ENCODE measurements at regions not wholly inside any gene's neighbourhood (a gene's known extent, or its start where the extent isn't known, plus 50 kb on each side); places are given as distances from the start of the nearest gene placed in this dataset.

DNA sequence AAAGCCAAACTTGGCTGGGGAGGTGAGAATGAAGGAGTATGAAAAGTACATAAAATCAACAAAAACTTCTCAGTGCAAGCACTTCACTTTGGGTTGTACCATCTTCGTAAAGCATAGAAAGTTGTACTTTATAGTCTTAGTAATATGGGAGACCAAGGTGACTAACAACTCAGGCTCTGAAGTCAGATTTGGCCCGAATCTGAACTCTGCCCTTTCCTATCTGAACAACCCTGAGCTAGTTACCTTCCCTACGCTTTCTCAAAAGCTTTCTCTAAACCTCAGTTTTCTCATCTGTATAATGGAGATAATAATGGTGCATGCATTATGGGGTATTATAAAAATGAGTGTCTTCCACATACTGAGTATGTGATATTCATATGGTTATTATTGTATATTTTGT lies 285.4 kb upstream of the UMPS start:
- TF ChIP-seq, protein P1, sequence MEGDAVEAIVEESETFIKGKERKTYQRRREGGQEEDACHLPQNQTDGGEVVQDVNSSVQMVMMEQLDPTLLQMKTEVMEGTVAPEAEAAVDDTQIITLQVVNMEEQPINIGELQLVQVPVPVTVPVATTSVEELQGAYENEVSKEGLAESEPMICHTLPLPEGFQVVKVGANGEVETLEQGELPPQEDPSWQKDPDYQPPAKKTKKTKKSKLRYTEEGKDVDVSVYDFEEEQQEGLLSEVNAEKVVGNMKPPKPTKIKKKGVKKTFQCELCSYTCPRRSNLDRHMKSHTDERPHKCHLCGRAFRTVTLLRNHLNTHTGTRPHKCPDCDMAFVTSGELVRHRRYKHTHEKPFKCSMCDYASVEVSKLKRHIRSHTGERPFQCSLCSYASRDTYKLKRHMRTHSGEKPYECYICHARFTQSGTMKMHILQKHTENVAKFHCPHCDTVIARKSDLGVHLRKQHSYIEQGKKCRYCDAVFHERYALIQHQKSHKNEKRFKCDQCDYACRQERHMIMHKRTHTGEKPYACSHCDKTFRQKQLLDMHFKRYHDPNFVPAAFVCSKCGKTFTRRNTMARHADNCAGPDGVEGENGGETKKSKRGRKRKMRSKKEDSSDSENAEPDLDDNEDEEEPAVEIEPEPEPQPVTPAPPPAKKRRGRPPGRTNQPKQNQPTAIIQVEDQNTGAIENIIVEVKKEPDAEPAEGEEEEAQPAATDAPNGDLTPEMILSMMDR (IDR thresholded peaks at IDR 0.05; ENCODE audit: control extremely low read depth, extremely low read depth, low read depth, missing control alignments): no peak
- DNase-seq (ENCODE audit: extremely low spot score): no peak
- CTCF ChIA-PET: interaction anchor here (1.0 to 6.4 kb wide), 6 partner anchors 12 to 793 kb away, joined by 3 to 35 read pairs (median 3); no protein-coding TSS in a partner anchor
- POLR2A ChIA-PET: no interaction called here

DNA sequence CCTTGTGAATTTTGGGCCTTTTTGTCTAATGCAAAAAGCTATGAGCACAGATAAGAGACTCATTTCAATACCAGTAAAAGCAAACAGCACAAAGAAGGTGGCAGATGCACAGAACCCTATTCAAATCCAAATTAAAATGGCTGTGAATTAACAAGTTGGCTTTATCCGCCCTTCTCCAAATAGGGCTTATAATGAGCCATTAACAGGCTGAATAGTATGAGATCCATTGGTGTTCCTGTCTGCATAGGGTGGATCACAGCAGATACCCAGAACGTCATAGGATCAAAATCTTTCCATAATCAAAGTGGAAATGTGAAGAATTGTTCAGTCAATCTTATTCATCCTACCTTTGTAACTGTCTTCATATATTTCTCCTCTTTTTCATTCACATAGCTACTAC lies 282.4 kb upstream of the UMPS start:
- no peak for DNase-seq (ENCODE audit: extremely low spot score)
- ChIA-PET POLR2A (no interaction called here), CTCF (interaction anchor here (0.9 to 6.4 kb wide), 4 partner anchors 11 to 98 kb away, joined by 3 to 35 read pairs (median 6); no protein-coding TSS in a partner anchor)
- TF ChIP-seq, protein P1 (IDR thresholded peaks at IDR 0.05; ENCODE audit: control extremely low read depth, extremely low read depth, low read depth, missing control alignments): no peak

DNA sequence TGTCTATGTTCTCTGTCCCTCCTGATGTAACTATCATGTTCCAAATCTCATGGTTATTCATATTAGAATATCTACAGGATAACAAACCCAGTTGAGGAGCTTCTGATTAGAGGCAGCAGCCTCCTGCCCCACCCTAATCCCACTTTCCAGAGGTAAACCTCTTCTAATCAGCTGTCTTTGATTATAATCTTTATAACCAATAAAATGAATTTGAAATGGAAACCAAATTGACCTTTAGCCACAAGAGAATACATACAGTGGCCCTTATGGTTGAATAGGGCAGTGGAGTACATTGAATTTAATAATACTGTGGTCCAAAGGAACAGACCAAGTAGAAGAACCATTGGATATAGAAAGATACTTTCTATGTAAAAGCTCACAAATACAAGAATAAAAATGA lies 281.3 kb upstream of the UMPS start:
- TF ChIP-seq, protein P1 (IDR thresholded peaks at IDR 0.05; ENCODE audit: control extremely low read depth, extremely low read depth, low read depth, missing control alignments): no peak
- CTCF ChIA-PET: interaction anchor here (2.0 to 6.4 kb wide), 2 partner anchors 10 to 18 kb away, joined by 8 to 35 read pairs; no protein-coding TSS in a partner anchor
- DNase-seq (ENCODE audit: extremely low spot score): no peak
- POLR2A ChIA-PET: no interaction called here

DNA sequence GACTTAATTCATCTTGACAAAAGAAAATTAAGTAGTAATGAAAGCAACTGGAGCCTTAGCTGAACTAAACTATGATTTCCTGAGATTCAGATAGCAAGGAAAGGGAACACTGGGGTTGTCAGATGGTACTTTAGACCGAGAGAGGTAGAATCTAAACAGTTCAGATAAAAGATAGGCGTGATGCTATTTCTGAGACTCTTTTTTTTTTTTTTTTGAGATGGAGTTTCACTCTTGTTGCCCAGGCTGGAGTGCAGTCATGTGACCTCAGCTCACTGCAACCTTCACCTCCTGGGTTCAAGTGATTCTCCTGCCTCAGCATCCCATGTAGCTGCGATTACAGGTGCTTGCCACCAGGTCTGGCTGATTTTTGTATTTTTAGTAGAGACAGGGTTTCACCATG lies 279.9 kb upstream of the UMPS start:
- no peak for DNase-seq (ENCODE audit: extremely low spot score)
- POLR2A ChIA-PET: no interaction called here
- TF ChIP-seq, protein P1 (IDR thresholded peaks at IDR 0.05; ENCODE audit: control extremely low read depth, extremely low read depth, low read depth, missing control alignments): no peak
- CTCF ChIA-PET: no interaction called here

DNA sequence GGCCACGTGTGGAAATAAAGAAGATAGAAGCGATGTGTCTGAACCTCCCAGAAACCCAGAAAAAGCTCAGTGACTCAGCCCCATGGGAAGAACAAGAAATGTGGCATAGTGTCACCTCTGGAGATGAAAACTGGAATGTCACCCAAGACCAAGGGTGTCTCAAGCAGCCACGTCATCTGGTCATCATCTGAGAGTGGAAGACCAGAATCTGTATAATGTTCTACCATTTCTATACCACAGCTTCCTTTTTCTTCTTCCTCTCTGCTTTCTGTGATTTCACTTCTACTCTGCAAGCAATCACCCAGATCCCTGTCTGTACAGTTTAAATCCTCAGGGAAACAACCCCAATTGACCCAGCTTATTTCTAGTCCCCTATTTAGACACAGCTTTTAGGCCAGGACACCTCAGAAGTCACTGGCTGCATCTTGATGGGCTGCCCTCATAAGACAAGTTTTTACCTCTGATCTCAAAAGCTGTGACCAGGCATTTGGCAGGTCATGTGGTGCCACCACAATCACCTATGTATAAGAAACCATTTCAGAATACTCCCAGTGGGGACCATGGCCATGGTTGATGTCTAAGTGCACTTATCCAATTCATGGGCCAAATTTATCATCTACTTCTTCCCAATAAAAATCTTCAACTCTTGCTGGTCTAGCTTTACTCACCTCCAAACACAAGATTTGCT lies 278.5 kb upstream of the UMPS start:
- POLR2A ChIA-PET: no interaction called here
- DNase-seq (ENCODE audit: extremely low spot score): no peak
- CTCF ChIA-PET: interaction anchor here (1.3 to 3.2 kb wide), 3 partner anchors 9 to 16 kb away, joined by 3 to 14 read pairs (median 4); no protein-coding TSS in a partner anchor
- TF ChIP-seq, protein P1 (IDR thresholded peaks at IDR 0.05; ENCODE audit: control extremely low read depth, extremely low read depth, low read depth, missing control alignments): no peak

DNA sequence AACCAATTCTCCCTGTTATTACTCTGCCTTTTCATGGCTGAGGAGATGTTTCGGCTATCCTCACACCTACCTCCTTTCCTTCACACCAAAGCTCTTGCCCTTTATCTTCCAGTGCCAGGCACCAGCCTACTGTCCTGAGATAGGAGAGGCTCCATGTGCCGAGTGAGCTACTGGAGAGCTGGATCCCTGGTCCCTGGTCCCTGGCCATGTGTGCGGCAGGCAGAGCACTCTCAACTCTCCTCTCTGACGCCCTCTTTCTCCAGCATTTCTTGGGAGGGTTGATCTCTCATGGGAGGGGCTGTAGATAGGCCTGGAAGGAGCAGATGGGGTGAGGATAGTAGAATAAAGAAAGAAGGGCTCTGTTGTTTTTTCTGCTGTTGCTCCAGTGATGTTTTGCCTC lies 277.1 kb upstream of the UMPS start:
- ChIA-PET CTCF (interaction anchor here (3.2 kb wide), 1 partner anchor 14 kb away, joined by 14 read pairs; no protein-coding TSS in a partner anchor), POLR2A (no interaction called here)
- TF ChIP-seq, protein P1 (IDR thresholded peaks at IDR 0.05; ENCODE audit: control extremely low read depth, extremely low read depth, low read depth, missing control alignments): no peak
- no peak for DNase-seq (ENCODE audit: extremely low spot score)

All from GM10248 (cell line).